Pancreas (tissue), 10 donors: ENCODE measurements at regions not wholly inside any gene's neighbourhood (a gene's known extent, or its start where the extent isn't known, plus 50 kb on each side); places are given as distances from the start of the nearest gene placed in this dataset.

Source experiments
- ATAC-seq, 4 donors: fragments of 200-7000 bp; cut with Tn5 transposase; one replicate each; pipeline versions ENCODE4 v1.8.0 to v1.9.1; 2020; ENCODE audit warnings: mild to moderate bottlenecking in 4 of 4, moderate library complexity in 4 of 4
- DNase-seq, 6 donors: peaks; one replicate each; pipeline ENCODE4 v3.0.0-alpha.2; 2020
- FAIRE-seq: peaks from 2 replicates; lab custom pipeline; 2012; peaks lifted over from hg19 to GRCh38; lab: Jason Lieb, UNC
- H3K27ac ChIP-seq, 4 donors: fragments of 200-600 bp; sonication (generic); 1 replicate in 3 of 4; 2 replicates in 1 of 4; pipeline versions ENCODE4 v1.5.0 to v1.8.0; 2020
- H3K27me3 ChIP-seq, 4 donors: fragments of 200-600 bp; one replicate each; pipeline ENCODE4 v1.8.0; 2021
- H3K36me3 ChIP-seq, 3 donors: fragments of 200-600 bp; sonication (generic) in 1 of 3; one replicate each; pipeline versions ENCODE4 v1.5.0 to v1.8.0; 2020 to 2021
- H3K4me1 ChIP-seq, 3 donors: fragments of 200-600 bp; one replicate each; pipeline ENCODE4 v1.8.0; 2021
- H3K4me3 ChIP-seq, 4 donors: fragments of 200-600 bp; sonication (generic) in 2 of 4; one replicate each; pipeline versions ENCODE4 v1.5.0 to v1.8.0; 2020 to 2021
- H3K9me3 ChIP-seq, 4 donors: fragments of 200-600 bp; one replicate each; pipeline ENCODE4 v1.8.0; 2021
- WGBS, 2 donors: extraction: QIAGEN DNeasy Blood & Tissue Kit; methylation state at CpG; one replicate each; pipeline ENCODE4 v1.1.7; 2013; 5-methylcytosine and 5-hydroxymethylcytosine counted together
- intact Hi-C, 3 donors: fragments of 100-400 bp; cut with DNase I; formaldehyde crosslinking; loops; one replicate each; pipeline versions ENCODE4 v1.11.1 to v1.14.2; 2022
- TF ChIP-seq, protein P1 (sequence below), 4 donors: fragments of 200-600 bp; sonication (generic) in 3 of 4; IDR thresholded peaks; one replicate each; pipeline versions ENCODE4 v1.5.0 to v1.8.0; 2021; ENCODE audit warnings: antibody characterized with exemption in 4 of 4
- donor health status: healthy with polysubstance abuse.
- donor health status: DM: no; HTN: no; CAD: no; lungs with moderate emphysema.
- donor health status: DM: no; HTN: no; CAD: no.
- donor health status: control.
- donor health status: control.
- donor health status: Bipolar disorder and iron deficiency.
- donor health status: DM: yes; HTN: yes; CAD: no.
- donor health status: DM: no; HTN: no; CAD: no.
- donor health status: DM: no; HTN: no; CAD: no.
- donor health status: DM: yes; HTN: yes; CAD: no.

DNA sequence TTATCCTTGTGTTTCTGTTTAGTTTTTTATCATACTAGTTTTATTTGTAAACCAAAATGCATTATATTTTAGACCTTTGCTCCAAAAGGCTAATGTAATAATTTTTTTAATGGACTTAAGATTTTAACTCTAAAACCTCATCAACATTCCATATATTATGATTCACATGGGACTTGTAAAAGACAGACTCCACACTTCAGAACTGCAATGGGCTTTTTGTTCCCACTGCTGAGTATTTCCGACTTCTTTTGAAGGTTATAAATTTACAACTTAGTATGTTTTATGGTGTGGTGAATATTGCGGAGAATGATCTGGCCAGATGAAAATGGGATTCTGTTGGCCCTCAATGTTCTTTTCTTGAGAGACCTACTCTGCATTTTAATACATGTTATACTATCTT, 678.5 kb downstream of the USP25 start:
- H3K4me1 ChIP-seq: peaks cover 0 to 7% (median 0%) of the 10 kb centered on the region in 3 donors
- ATAC-seq: no peak
- WGBS, 2 donors: 71 to 75% methylated on average over 2 of the region's 2 CpGs
- TF ChIP-seq, protein P1, sequence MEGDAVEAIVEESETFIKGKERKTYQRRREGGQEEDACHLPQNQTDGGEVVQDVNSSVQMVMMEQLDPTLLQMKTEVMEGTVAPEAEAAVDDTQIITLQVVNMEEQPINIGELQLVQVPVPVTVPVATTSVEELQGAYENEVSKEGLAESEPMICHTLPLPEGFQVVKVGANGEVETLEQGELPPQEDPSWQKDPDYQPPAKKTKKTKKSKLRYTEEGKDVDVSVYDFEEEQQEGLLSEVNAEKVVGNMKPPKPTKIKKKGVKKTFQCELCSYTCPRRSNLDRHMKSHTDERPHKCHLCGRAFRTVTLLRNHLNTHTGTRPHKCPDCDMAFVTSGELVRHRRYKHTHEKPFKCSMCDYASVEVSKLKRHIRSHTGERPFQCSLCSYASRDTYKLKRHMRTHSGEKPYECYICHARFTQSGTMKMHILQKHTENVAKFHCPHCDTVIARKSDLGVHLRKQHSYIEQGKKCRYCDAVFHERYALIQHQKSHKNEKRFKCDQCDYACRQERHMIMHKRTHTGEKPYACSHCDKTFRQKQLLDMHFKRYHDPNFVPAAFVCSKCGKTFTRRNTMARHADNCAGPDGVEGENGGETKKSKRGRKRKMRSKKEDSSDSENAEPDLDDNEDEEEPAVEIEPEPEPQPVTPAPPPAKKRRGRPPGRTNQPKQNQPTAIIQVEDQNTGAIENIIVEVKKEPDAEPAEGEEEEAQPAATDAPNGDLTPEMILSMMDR (IDR thresholded peaks at IDR 0.05): no peak
- no peak overlapping the region for H3K27ac ChIP-seq
- intact Hi-C loops: no loop called here
- DNase-seq: no peak
- no peak overlapping the region for H3K4me3 ChIP-seq
- H3K27me3 ChIP-seq: no peaks in the 10 kb centered on the region
- H3K36me3 ChIP-seq: no peaks in the 10 kb centered on the region
- FAIRE-seq: no peak
- H3K9me3 ChIP-seq: no peaks in the 10 kb centered on the region

DNA sequence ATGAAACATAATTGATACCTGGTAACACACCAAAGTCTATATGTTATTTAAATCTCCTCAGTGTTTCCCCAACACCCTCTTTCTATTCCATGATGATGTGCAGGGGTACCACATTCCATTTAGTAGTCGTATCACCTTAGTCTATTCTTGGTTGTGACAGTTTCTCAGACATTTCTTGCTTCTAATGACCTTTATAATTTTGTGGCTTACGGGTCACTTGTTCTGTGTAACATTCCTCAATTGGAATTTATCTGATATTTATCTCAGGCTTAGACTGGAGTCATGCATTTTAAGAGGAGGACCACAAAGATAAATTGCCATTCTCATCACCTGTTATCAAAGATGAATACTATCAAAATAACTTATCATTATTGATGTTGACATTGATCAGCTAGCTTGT, 679.6 kb downstream of the USP25 start:
- Histone ChIP-seq H3K9me3 (no peaks in the 10 kb centered on the region), H3K4me1 (peaks cover 0 to 7% (median 0%) of the 10 kb centered on the region in 3 donors), H3K27ac (no peak overlapping the region), H3K36me3 (no peaks in the 10 kb centered on the region), H3K4me3 (no peak overlapping the region), H3K27me3 (no peaks in the 10 kb centered on the region)
- DNase-seq (no peak), ATAC-seq (no peak), FAIRE-seq (no peak)
- WGBS, 2 donors: 85 to 90% methylated on average over 2 of the region's 2 CpGs
- TF ChIP-seq, protein P1 (IDR thresholded peaks at IDR 0.05): no peak
- intact Hi-C loops: no loop called here

- no peaks in the 10 kb centered on the region for H3K9me3 ChIP-seq
- H3K36me3 ChIP-seq: no peaks in the 10 kb centered on the region
- peaks cover 3 to 21% (median 3%) of the 10 kb centered on the region in 3 donors for H3K4me1 ChIP-seq
- no peak overlapping the region for H3K27ac ChIP-seq
- FAIRE-seq (no peak), DNase-seq (no peak), ATAC-seq (no peak)
- WGBS, 2 donors: 72 to 84% methylated on average over 2 of the region's 2 CpGs
- no peaks in the 10 kb centered on the region for H3K27me3 ChIP-seq
- TF ChIP-seq, protein P1 (IDR thresholded peaks at IDR 0.05): no peak
- intact Hi-C loops: no loop called here
- H3K4me3 ChIP-seq: no peak overlapping the region
These were observed 688.4 kb downstream of the USP25 start for GRCh38 chr21:16418226-16418625.

DNA sequence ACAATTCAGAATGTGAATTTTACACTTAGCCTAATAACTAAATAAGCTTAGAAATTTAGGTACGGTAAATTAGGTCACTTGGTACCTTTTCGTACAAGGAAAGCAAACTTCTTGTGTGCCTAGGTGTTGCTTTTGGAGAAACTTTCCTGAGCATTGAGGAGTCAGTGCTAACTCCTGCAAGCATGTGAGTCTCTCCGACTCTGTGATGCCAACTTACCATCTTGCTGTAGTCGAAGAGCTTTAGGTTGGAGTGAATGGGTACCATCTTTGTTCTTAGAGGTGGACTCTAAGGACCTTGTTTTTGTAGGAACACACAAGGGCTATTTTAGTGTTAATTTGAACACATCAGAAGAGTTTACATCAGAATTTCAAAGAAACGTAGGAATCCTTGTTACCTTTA, 688.9 kb downstream of the USP25 start:
- Histone ChIP-seq H3K9me3 (no peaks in the 10 kb centered on the region), H3K27me3 (no peaks in the 10 kb centered on the region), H3K36me3 (no peaks in the 10 kb centered on the region), H3K4me1 (peaks cover 3 to 22% (median 3%) of the 10 kb centered on the region in 3 donors), H3K27ac (peak overlapping the region in 2 of 4 donors; percentile 0 to 18), H3K4me3 (no peak overlapping the region)
- intact Hi-C loops: no loop called here
- ATAC-seq (no peak), DNase-seq (no peak), FAIRE-seq (no peak)
- TF ChIP-seq, protein P1 (IDR thresholded peaks at IDR 0.05): no peak
- 85 to 87% methylated on average over 5 of the region's 5 CpGs for WGBS, 2 donors

DNA sequence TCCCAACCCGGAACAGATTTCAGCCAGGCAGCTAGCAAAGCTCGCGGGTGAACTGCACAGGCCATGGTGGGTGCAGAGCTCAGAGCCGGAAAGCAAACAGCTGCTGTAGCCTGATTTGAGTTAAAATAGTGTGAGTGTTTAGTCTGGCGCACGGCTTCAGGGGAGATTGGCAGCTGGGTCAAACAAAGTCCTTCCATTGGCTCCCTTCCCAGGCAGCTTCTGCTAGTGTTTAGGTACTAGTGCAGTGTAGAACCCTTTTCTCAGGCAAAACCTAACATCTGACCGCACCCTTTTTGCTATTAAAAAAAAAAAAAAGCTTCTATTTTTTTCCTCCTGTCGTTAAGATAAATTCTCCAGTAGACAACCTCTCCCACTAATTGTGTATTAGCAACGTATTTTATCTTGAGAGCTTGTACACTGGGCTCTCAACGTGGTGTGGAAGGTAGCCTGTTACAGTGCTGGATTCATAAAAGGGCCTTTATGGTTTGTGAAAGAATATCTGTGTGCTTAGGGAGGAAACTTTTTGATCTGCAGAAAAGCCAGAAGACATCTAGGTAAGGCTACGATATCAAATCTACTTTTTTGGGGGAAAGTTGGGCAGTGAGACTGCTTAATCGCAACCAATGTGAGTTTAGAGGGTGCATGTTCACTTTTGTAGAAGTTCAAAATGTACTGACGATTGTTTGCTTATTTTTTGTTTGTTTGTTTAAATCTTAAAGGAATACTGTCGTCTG, 689.6 kb downstream of the USP25 start:
- Histone ChIP-seq H3K27me3 (no peaks in the 10 kb centered on the region), H3K4me3 (peak overlapping the region in 2 of 4 donors; percentile 15 to 17), H3K27ac (peak overlapping the region; percentile 0 to 62 (median 56)), H3K9me3 (no peaks in the 10 kb centered on the region), H3K4me1 (peaks cover 3 to 26% (median 3%) of the 10 kb centered on the region in 3 donors), H3K36me3 (no peaks in the 10 kb centered on the region)
- TF ChIP-seq, protein P1 (IDR thresholded peaks at IDR 0.05): no peak
- WGBS, 2 donors: 6 to 8% methylated on average over 14 of the region's 14 CpGs
- DNase-seq (peak; percentile 62 to 89 (median 84)), FAIRE-seq (no peak), ATAC-seq (peak; percentile 90 to 96 (median 94))
- intact Hi-C loops: no loop called here
